ENCODE measurements at regions not wholly inside any gene's neighbourhood (a gene's known extent, or its start where the extent isn't known, plus 50 kb on each side); places are given as distances from the start of the nearest gene placed in this dataset.

GRCh38 chr16:9254863-9255262 is 163.4 kb downstream of the HAPSTR1 start:
- TF ChIP-seq CTCF (IDR thresholded peaks at IDR 0.05; ENCODE audit: low read length) (no peak), EZH2phosphoT487 (IDR thresholded peaks at IDR 0.05; ENCODE audit: low read length) (no peak), EZH2 (optimal IDR thresholded peaks at IDR 0.05; ENCODE audit: low read depth, low read length) (no peak)
